HG03135 (cell line): ENCODE measurements at regions not wholly inside any gene's neighbourhood (a gene's known extent, or its start where the extent isn't known, plus 50 kb on each side); places are given as distances from the start of the nearest gene placed in this dataset.

Source experiments
- ATAC-seq: cut with Tn5 transposase; IDR thresholded peaks from one replicate; pipeline ENCODE4 v1.9.1; 2021; ENCODE audit warnings: mild to moderate bottlenecking, moderate library complexity; ENCODE audit not compliant: unreplicated experiment

- ATAC-seq = no peak
Measured at GRCh38 chr11:91783173-91783572, 441.4 kb upstream of the FAT3 start.

- no peak for ATAC-seq
Measured at GRCh38 chr11:91778758-91779157, 445.9 kb upstream of the FAT3 start.

- no peak for ATAC-seq
Measured at GRCh38 chr11:91776655-91777054, 448.0 kb upstream of the FAT3 start.

- ATAC-seq = no peak
Measured at GRCh38 chr11:91773090-91773489, 451.5 kb upstream of the FAT3 start.

- no peak for ATAC-seq
Measured at GRCh38 chr11:91771961-91772360, 452.7 kb upstream of the FAT3 start.

GRCh38 chr11:91768783-91769182 is 455.8 kb upstream of the FAT3 start:
- no peak for ATAC-seq

- ATAC-seq = no peak
Measured at GRCh38 chr11:91763331-91763730, 461.3 kb upstream of the FAT3 start.

GRCh38 chr11:91761406-91762025 is 463.1 kb upstream of the FAT3 start:
- ATAC-seq = no peak

GRCh38 chr11:91756829-91757480 is 467.7 kb upstream of the FAT3 start:
- ATAC-seq = no peak

- no peak for ATAC-seq
Measured at GRCh38 chr11:91755951-91756707, 468.5 kb upstream of the FAT3 start.

- ATAC-seq = no peak
Measured at GRCh38 chr11:91755526-91755925, 469.1 kb upstream of the FAT3 start.

GRCh38 chr11:91749251-91749650 is 475.4 kb upstream of the FAT3 start:
- no peak for ATAC-seq

GRCh38 chr11:91742155-91742554 is 482.5 kb upstream of the FAT3 start:
- ATAC-seq = no peak

- no peak for ATAC-seq
Measured at GRCh38 chr11:91731051-91731450, 493.6 kb upstream of the FAT3 start.

GRCh38 chr11:91730620-91731019 is 494.0 kb upstream of the FAT3 start:
- no peak for ATAC-seq

GRCh38 chr11:91730057-91730456 is 494.6 kb upstream of the FAT3 start:
- ATAC-seq = no peak

- ATAC-seq = no peak
Measured at GRCh38 chr11:91717169-91717568, 507.4 kb upstream of the FAT3 start.

- ATAC-seq = no peak
Measured at GRCh38 chr11:91707652-91708482, 516.8 kb upstream of the FAT3 start.

GRCh38 chr11:91703042-91703441 is 521.6 kb upstream of the FAT3 start:
- ATAC-seq = no peak

GRCh38 chr11:91700854-91701253 is 523.8 kb upstream of the FAT3 start:
- ATAC-seq = no peak

GRCh38 chr11:91698845-91699244 is 525.8 kb upstream of the FAT3 start:
- no peak for ATAC-seq
